C1 segment of cervical spinal cord (tissue), 14 donors: ENCODE measurements at regions not wholly inside any gene's neighbourhood (a gene's known extent, or its start where the extent isn't known, plus 50 kb on each side); places are given as distances from the start of the nearest gene placed in this dataset.
"Not testable (repeated sequence)": the region's sequence is repeated elsewhere in the genome, so short reads cannot be mapped to it uniquely, and the experiment has no call there.

Source experiments
- DNase-seq, 14 donors: peaks; one replicate each; lab custom pipeline; 2025; lab: John Stamatoyannopoulos, UW

DNA sequence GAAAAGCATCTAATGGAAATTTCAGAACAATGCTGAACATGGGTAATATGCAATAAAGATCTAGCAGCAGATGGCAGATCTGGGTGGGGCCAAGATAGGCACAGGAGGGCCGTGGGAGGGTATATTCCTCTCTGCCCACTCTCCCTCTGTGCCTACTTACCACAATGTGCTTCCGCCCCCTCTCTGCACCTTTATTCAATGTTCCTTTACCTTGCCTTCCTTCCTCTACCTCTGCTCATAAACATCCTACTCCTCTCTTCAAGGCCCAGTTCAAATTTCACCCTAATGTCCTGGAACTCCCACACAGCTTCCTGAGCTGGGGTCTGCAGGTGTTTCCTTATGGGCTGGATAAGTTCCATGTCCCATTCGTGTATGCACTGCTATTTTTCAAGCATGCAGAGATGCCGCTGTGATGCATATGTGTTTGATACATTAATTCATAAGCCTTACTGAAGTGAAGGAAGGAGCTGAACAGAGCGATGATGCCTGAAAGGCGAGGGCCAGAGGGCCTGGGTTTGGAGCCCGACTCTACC lies 65.6 kb upstream of the EDEM3 start:
- DNase-seq, result no peak

DNA sequence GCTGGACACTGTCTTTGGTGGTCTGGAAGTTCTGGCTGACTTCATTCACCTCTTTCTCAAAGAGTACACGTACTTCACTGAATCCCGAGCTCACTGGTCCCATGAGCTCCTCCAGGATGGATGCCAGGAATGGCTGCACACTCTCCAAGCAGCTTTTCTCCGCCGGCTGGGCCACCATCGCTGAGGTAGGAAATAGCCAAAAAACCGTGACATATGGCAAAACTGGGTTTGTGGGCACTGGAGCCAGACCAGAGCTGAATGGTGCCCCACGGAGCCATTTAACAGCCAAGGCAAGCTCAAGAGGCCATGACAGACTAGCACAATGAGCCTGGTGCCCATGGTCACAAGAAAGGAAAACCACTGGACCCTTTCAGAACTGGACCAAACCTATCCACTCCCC lies 64.0 kb upstream of the EDEM3 start:
- peak in 1 of 14 donors; percentile 86 for DNase-seq

DNA sequence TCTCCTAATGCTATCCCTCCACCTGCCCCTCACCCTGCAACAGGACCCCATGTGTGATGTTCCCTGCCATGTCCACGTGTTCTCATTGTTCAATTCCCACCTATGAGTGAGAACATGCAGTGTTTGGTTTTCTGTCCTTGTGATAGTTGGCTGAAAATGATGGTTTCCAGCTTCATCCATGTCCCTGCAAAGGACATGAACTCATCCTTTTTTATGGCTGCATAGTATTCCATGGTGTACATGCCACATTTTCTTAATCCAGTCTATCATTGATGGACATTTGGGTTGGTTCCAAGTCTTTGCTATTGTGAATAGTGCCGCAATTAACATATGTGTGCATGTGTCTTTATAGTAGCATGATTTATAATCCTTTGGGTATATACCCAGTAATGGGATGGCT lies 62.3 kb upstream of the EDEM3 start:
- not testable (repeated sequence) for DNase-seq

DNA sequence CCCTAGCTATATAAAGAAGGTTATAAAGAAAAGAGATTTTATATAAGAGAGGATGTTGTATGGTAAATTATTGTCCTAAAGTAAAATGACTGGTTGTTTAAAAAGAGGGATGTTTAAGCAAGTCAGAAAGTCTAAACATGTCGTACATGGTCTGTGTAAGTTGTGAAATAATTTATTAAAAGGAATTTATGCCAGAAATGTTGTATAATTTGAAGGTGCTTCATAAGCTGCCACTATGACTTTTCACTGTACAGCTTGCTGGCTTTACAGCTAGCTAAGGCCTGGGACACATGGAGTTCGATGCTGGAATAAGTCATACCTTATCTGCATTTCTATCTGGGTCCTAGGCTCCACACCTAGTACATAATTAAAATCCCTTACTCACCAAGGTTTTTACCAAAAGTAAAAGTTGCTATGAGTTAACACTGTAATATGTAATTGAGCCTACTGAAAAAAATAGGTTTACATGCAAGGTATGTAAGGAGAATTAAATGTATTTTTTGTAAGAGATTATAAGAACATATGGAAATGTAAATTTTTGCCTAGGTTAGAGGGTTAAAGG lies 59.0 kb upstream of the EDEM3 start:
- no peak for DNase-seq

DNA sequence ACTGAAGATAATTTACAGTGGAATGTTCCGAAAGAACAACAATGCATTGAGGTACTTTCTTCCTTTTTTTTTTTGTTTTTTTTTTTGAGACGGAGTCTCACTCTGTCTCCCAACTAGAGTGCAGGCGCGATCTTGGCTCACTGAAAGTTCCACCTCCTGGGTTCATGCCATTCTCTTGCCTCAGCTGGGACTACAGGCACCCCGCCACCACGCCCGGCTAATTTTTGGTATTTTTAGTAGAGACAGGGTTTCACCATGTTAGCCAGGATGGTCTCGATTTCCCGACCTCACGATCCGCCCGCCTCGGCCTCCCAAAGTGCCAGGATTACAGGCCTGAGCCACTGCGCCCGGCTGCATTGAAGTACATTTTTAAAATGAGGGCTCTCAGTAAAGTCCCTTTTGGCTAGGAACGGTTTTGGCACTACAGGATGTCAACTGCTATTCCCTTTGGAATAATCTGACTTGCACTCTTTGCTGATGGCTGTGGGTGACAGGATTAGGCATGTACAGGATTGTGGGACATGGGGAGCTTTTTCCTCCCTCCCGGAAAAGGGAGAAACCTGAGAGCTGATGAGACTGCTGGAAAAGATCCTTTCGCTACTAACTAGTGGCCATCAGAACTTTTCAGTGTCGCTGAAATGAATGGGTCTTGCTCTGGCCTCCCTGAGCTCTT lies 56.9 kb upstream of the EDEM3 start:
- DNase-seq, result no peak

DNA sequence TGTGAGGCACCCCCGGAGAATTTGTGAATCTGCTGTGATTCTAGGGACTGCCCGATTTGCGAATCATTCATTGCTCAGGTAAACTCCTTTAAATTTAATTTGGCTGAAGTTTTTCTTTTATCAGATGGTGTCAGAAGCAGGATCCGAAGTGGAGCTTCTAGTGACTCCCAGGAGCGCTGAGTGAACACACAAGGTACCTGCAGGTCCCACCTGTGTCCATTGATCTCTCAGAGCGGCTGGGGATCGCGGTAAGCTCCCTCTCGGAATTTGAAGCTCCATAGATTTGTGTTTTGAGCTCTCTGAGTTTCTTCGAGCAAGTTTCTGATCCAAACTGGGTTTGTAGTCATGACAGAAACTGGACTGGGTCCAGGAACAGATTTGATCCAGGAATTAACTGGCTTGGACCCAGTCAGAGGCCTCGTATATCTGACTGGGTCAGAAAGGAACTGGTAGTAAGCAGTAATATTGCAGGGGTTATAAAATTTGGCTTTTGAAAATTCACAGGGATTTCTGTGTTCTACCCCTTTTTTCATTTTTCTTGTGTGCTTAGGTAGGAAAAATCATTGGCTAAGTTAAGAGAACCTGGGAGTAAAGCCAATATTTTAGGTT lies 56.2 kb upstream of the EDEM3 start:
- DNase-seq, result no peak

DNA sequence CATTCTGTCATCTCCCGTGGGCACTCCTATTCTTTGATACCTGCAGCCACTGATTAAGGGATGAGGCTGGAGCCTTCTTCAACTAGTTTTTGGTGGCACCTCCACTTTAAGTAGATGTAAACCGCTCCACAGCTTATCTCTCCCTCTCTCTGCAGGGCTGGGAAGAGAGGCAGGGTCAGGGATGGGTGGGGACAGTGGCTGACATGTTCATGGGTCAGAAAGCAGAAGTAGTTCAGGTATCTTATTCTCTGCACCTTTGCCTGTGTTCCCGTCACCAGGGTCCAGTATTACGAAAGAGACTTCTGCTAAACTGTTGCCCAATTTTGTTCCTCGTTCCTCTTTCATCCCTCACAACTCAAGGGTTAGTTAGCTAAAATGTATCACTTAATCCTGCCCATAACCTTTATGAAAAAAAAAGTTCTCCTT lies 51.7 kb upstream of the EDEM3 start:
- no peak for DNase-seq

DNA sequence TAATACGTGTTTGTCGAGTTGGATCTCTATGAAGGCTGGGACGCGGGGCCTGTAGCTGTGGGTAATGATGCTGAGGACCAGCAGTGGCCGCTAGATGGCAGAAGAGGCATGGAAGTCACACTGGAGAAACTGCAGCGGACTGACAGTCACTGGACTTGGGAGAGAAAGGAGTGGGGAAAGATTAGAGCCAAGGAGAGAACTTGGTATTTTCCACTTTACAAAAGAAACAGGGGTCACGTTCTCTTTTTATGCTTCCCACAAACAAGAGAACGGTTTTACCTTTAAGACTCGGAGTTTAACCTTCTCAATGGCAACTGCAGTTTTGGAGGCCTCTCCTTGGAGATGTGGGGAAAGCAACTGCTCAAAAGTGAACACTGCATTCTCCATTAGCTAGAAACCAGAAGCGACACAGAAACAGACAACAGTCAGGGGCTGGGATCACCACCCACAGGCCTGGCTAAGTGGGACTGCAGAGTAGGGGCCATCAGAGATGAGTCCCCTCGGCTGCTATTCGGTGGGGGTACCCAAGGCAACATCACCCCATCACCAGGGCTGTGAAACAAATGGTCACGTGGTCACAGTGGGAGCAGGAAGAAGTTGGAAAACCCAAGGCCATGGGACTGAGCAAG lies 51.1 kb upstream of the EDEM3 start:
- DNase-seq, result peak in 12 of 14 donors; percentile 48 to 85 (median 74)
